ENCODE measurements at regions not wholly inside any gene's neighbourhood (a gene's known extent, or its start where the extent isn't known, plus 50 kb on each side); places are given as distances from the start of the nearest gene placed in this dataset.

DNA sequence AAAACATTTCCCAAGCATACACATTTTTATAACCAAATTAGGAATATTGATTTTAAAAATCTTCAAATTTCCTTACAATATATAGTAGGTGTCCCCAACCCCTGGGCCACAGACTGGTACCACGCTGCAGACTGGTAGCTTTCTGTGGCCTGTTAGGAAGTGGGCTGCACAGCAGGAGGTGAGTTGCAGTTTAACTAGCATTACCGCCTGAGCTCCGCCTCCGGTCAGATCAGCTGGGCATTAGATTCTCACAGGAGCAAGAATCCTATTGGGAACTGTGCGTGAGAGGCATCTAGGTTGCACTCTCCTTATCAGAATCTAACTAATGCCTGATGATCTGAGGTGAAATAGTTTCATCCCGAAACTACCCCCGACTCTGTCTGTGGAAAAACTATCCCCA is 62.1 kb downstream of the ZWINT start:
- Mint-ChIP-seq H3K4me1 (ENCODE audit: low read depth) (no peaks in the 10 kb centered on the region), H3K27me3 (ENCODE audit: low read depth) (no peaks in the 10 kb centered on the region), H3K9me3 (peaks cover 5% of the 10 kb centered on the region), H3K4me3 (no peak overlapping the region), H3K27ac (no peak overlapping the region), H3K36me3 (ENCODE audit: low read depth) (no peaks in the 10 kb centered on the region)
- CTCF ChIA-PET = no interaction called here
- intact Hi-C loops (cut with micrococcal nuclease) = no loop called here
- DNase-seq = no peak

DNA sequence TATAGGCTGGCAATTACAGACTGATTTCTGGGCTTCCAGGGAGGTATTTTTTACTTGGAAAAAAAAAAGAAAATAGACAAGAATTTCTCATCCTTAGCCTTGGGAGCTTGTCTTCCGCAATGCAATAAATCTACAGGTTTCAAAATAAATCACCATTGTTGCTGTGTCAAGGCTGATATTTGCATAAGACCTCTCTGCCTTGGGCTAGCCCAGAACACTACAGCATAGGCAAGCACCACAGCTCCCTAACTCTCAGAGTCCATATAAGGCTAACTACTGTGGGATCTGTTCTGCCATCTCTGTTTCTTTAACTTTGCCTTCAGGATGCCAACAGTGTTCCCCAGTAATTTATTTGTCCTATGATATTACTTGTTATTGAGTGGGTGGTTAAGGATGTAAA is 64.4 kb downstream of the ZWINT start:
- no peak overlapping the region for H3K27ac Mint-ChIP-seq
- intact Hi-C loops (cut with micrococcal nuclease) = no loop called here
- CTCF ChIA-PET = no interaction called here
- H3K4me1 Mint-ChIP-seq (ENCODE audit: low read depth) = no peaks in the 10 kb centered on the region
- H3K27me3 Mint-ChIP-seq (ENCODE audit: low read depth) = no peaks in the 10 kb centered on the region
- H3K9me3 Mint-ChIP-seq = peaks cover 9% of the 10 kb centered on the region
- H3K4me3 Mint-ChIP-seq = no peak overlapping the region
- no peaks in the 10 kb centered on the region for H3K36me3 Mint-ChIP-seq (ENCODE audit: low read depth)
- DNase-seq = no peak

DNA sequence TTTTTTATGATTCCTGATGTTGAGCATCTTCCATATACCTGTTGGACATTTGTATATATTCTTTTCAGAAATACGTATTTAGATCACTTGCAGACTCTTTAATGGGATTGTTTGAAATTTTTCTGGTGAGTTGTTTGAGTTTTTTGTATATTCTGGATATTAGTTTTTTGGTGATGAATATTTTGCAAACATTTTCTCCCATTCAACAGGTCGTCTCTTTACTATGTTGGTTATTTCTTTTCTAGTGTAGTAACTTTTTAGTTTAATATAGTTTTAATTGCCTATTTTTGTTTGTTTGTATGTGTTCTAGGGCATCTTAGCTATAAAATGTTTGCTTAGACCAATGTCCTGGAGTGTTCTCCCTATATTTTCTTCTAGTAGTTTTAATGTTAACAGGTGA is 72.7 kb downstream of the ZWINT start:
- H3K27ac Mint-ChIP-seq = no peak overlapping the region
- intact Hi-C loops (cut with micrococcal nuclease) = no loop called here
- H3K9me3 Mint-ChIP-seq = peaks cover 11% of the 10 kb centered on the region
- no peaks in the 10 kb centered on the region for H3K36me3 Mint-ChIP-seq (ENCODE audit: low read depth)
- DNase-seq = no peak
- H3K4me3 Mint-ChIP-seq = no peak overlapping the region
- H3K27me3 Mint-ChIP-seq (ENCODE audit: low read depth) = no peaks in the 10 kb centered on the region
- CTCF ChIA-PET = no interaction called here
- H3K4me1 Mint-ChIP-seq (ENCODE audit: low read depth) = no peaks in the 10 kb centered on the region

DNA sequence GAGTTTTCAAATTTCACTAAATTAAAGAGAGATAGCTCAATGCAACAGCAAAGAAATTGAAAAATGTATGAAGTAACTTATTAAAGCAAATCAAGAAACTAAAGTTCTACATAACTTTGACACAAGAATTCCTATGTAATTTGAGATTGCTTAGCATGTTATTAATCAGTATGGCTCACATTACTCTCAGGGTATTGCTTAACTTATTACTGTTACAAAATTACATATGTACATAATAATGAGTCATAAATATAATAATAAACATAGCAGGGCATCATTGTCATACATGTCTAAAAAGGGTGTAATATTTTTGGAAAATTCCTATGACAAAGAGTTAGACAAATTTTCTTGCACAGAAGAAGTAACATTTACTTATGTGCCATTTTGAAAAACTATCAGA is 75.0 kb downstream of the ZWINT start:
- CTCF ChIA-PET = interaction anchor here (0.6 kb wide), 1 partner anchor 830 kb away, joined by 3 read pairs; no protein-coding TSS in a partner anchor
- H3K27me3 Mint-ChIP-seq (ENCODE audit: low read depth) = no peaks in the 10 kb centered on the region
- no peak for DNase-seq
- H3K4me3 Mint-ChIP-seq = no peak overlapping the region
- peaks cover 2% of the 10 kb centered on the region for H3K9me3 Mint-ChIP-seq
- H3K27ac Mint-ChIP-seq = no peak overlapping the region
- no peaks in the 10 kb centered on the region for H3K4me1 Mint-ChIP-seq (ENCODE audit: low read depth)
- intact Hi-C loops (cut with micrococcal nuclease) = no loop called here
- no peaks in the 10 kb centered on the region for H3K36me3 Mint-ChIP-seq (ENCODE audit: low read depth)

DNA sequence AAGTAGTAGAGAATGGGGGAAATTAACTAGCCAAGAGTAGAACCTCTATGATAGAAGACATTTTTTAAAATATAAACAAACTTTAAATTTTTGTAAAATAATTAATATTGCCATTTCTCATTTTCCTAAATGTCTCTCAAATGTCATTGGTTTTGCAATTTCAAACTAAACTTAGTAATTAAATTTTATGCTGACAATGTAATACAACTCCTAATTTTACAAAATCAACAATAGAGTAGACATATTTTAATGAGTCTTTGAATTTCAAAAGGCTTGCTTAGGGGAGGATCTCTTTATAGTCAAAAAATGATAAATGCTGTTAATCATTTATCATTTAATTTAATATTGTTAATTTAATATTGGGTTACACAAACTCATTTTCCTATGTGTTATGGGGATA is 81.8 kb downstream of the ZWINT start:
- CTCF ChIA-PET = no interaction called here
- no peaks in the 10 kb centered on the region for H3K27me3 Mint-ChIP-seq (ENCODE audit: low read depth)
- H3K27ac Mint-ChIP-seq = no peak overlapping the region
- H3K4me1 Mint-ChIP-seq (ENCODE audit: low read depth) = no peaks in the 10 kb centered on the region
- peaks cover 2% of the 10 kb centered on the region for H3K9me3 Mint-ChIP-seq
- no peak for DNase-seq
- no peak overlapping the region for H3K4me3 Mint-ChIP-seq
- H3K36me3 Mint-ChIP-seq (ENCODE audit: low read depth) = no peaks in the 10 kb centered on the region
- intact Hi-C loops (cut with micrococcal nuclease) = no loop called here

DNA sequence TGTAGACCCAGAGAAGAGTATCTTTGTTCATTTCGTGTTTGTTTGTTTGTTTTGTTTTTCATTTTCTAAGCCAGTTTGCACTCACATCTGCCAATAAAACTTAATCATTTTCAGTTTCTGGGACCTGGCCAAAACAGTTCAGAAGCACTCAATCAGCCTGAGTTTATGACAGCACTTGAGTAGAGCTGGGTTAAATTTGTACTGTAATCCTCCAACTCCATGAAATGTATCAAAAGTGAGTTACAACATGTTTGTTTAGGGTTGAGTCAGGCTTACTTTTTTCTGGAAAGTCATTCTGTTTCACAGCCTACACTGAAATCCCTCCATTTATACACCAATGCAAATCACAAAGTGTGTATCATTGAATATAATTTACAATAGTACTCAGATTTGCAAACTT is 91.9 kb downstream of the ZWINT start:
- H3K27me3 Mint-ChIP-seq (ENCODE audit: low read depth) = no peaks in the 10 kb centered on the region
- H3K27ac Mint-ChIP-seq = no peak overlapping the region
- H3K36me3 Mint-ChIP-seq (ENCODE audit: low read depth) = no peaks in the 10 kb centered on the region
- CTCF ChIA-PET = no interaction called here
- no peaks in the 10 kb centered on the region for H3K4me1 Mint-ChIP-seq (ENCODE audit: low read depth)
- no peak overlapping the region for H3K4me3 Mint-ChIP-seq
- intact Hi-C loops (cut with micrococcal nuclease) = no loop called here
- no peaks in the 10 kb centered on the region for H3K9me3 Mint-ChIP-seq
- DNase-seq = no peak

DNA sequence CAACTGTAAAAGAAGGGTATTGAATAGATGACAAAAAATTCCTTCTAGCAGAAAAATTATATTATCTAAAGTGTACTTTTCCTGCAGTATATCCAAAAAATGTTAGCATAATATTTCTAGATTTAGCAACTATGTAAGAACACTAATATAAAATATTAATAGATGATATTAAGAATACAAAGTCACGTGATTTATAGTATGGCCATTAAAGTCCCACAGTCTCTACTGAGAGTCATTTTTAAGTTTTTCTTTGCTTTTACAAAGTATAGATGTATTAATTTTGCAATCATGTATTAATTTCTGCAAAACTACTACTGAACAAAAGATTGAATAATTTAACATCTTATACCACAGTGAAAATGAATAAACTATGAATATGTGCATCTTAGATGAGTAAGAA is 94.9 kb downstream of the ZWINT start:
- intact Hi-C loops (cut with micrococcal nuclease) = no loop called here
- Mint-ChIP-seq H3K27me3 (ENCODE audit: low read depth) (no peaks in the 10 kb centered on the region), H3K27ac (no peak overlapping the region), H3K9me3 (no peaks in the 10 kb centered on the region), H3K4me3 (no peak overlapping the region), H3K4me1 (ENCODE audit: low read depth) (no peaks in the 10 kb centered on the region), H3K36me3 (ENCODE audit: low read depth) (no peaks in the 10 kb centered on the region)
- DNase-seq = no peak
- CTCF ChIA-PET = no interaction called here

DNA sequence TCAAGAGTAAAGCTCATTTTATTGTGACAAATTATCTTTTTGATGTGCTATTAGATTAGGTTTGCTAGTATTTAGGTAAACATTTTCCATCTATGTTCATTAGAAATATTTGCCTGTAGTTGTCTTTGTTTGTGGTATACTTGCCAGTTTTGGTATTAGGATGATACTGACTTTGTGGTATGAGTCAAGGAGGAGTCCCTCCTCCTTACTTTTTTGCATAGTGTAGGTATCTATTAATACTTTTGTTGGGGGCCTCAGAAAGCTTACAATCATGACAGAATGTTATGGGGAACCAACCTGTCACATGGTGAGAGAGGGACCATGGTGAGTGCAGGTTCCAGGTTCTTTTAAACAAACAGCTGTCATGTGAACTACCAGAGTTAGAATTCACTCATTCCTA is 102.1 kb downstream of the ZWINT start:
- Mint-ChIP-seq H3K4me3 (no peak overlapping the region), H3K9me3 (peaks cover 1% of the 10 kb centered on the region), H3K27me3 (ENCODE audit: low read depth) (no peaks in the 10 kb centered on the region), H3K4me1 (ENCODE audit: low read depth) (no peaks in the 10 kb centered on the region), H3K36me3 (ENCODE audit: low read depth) (no peaks in the 10 kb centered on the region), H3K27ac (no peak overlapping the region)
- CTCF ChIA-PET = no interaction called here
- DNase-seq = no peak
- intact Hi-C loops (cut with micrococcal nuclease) = no loop called here

DNA sequence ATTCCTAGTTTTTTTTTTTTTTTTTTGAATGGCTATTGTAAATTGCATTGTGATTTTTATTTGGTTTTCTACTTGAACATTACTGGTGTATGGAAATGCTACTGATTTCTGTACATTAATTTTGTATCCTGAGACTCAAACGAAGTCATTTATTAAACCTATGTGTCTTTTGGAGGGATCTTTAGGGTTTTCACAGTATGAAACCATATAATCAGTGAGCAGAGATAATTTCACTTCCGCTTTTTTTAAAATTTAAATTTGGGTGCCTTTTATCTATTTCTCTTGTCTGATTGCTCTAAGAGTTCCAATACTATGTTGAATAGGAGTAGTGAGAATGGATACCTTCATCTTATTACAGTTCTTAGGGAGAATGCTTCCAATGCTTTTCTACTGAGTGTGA is 102.7 kb downstream of the ZWINT start:
- DNase-seq = no peak
- H3K4me3 Mint-ChIP-seq = no peak overlapping the region
- peaks cover 4% of the 10 kb centered on the region for H3K9me3 Mint-ChIP-seq
- no peaks in the 10 kb centered on the region for H3K36me3 Mint-ChIP-seq (ENCODE audit: low read depth)
- H3K27ac Mint-ChIP-seq = no peak overlapping the region
- CTCF ChIA-PET = no interaction called here
- no peaks in the 10 kb centered on the region for H3K27me3 Mint-ChIP-seq (ENCODE audit: low read depth)
- intact Hi-C loops (cut with micrococcal nuclease) = no loop called here
- no peaks in the 10 kb centered on the region for H3K4me1 Mint-ChIP-seq (ENCODE audit: low read depth)

DNA sequence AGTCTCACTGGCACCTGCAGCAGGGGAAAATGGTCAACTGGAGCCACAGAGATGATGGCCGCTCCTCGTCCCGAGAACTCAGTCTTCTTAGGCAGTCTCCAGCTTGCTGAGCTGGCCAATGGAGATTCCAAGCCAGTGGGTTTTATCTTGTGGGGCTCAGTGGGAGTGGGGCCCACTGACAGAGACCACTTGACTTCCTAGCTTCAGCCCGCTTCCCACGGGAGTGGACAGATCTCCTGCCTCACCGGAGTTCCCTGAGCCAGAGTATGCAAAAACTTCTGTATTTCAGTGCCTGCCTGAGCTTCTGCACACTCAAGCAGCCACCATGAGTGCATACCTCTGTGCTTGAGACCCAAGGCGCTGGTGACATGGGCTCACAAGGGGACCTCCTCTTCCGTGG is 105.8 kb downstream of the ZWINT start:
- CTCF ChIA-PET = no interaction called here
- no peak for DNase-seq
- intact Hi-C loops (cut with micrococcal nuclease) = no loop called here
- Mint-ChIP-seq H3K4me1 (ENCODE audit: low read depth) (no peaks in the 10 kb centered on the region), H3K36me3 (ENCODE audit: low read depth) (no peaks in the 10 kb centered on the region), H3K27me3 (ENCODE audit: low read depth) (no peaks in the 10 kb centered on the region), H3K9me3 (peaks cover 6% of the 10 kb centered on the region), H3K4me3 (no peak overlapping the region), H3K27ac (no peak overlapping the region)

DNA sequence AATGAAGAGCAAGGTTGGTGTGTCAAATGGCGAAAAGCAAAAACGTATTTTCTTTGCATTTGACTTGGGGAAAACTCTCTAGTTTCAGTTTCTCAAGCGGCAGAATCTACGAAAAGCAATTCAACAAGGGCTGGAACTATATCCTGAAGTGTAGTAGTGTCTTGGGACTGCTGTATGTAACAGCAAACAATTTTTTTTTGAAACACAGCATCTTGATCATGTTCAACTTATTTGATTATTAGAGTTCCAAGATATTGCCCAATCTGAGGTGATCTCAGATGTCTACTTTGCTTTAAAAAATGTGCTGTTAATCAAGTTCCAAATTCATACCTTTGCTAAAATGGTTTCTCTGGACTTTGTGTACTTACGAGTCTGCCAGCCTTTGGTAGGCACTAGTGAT is 120.6 kb downstream of the ZWINT start:
- H3K27me3 Mint-ChIP-seq (ENCODE audit: low read depth) = no peaks in the 10 kb centered on the region
- no peaks in the 10 kb centered on the region for H3K36me3 Mint-ChIP-seq (ENCODE audit: low read depth)
- H3K4me1 Mint-ChIP-seq (ENCODE audit: low read depth) = no peaks in the 10 kb centered on the region
- intact Hi-C loops (cut with micrococcal nuclease) = no loop called here
- H3K9me3 Mint-ChIP-seq = no peaks in the 10 kb centered on the region
- CTCF ChIA-PET = no interaction called here
- no peak for DNase-seq
- H3K4me3 Mint-ChIP-seq = no peak overlapping the region
- no peak overlapping the region for H3K27ac Mint-ChIP-seq

DNA sequence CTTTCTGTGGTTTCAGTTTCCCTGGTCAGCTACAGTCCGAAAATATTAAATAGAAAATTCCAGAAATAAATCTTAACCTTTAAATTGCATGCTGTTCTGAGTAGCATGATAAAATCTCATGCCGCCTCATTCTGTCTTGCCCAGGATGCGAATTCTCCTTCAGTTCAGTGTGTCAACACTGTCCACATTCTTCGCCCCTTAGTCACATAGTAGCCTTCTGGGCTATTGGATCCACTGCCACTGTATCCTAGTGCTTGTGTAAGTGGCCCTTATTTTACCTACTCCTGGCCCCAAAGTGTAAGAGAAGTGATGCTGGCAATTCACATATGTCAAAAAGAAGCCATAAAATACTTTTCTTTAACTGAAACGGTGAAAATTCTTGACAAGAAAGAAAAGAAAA is 129.6 kb downstream of the ZWINT start:
- Mint-ChIP-seq H3K4me3 (no peak overlapping the region), H3K27me3 (ENCODE audit: low read depth) (no peaks in the 10 kb centered on the region), H3K27ac (no peak overlapping the region), H3K36me3 (ENCODE audit: low read depth) (no peaks in the 10 kb centered on the region), H3K4me1 (ENCODE audit: low read depth) (no peaks in the 10 kb centered on the region), H3K9me3 (peaks cover 2% of the 10 kb centered on the region)
- intact Hi-C loops (cut with micrococcal nuclease) = no loop called here
- CTCF ChIA-PET = no interaction called here
- no peak for DNase-seq

DNA sequence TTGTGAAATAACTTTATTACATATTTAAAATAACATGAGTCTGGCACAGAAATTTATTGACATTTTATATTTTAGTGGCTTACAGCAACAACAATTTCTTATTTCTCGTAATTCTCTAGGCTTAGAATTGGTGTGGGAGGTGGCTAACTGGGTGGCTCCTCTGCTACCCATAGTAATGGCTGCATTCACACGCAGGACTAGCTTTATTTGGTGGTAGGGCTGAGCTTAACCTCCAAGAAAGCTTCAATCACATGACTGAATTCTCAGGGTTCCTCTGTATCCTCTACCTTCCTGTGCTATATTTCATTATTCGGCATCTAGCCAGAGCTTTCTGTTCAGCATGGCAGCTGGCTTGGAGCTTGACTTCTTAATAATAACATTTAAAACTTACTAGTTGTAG is 138.8 kb downstream of the ZWINT start:
- intact Hi-C loops (cut with micrococcal nuclease) = no loop called here
- Mint-ChIP-seq H3K4me3 (no peak overlapping the region), H3K36me3 (ENCODE audit: low read depth) (no peaks in the 10 kb centered on the region), H3K27me3 (ENCODE audit: low read depth) (no peaks in the 10 kb centered on the region), H3K27ac (no peak overlapping the region), H3K9me3 (no peaks in the 10 kb centered on the region), H3K4me1 (ENCODE audit: low read depth) (no peaks in the 10 kb centered on the region)
- CTCF ChIA-PET = no interaction called here
- no peak for DNase-seq

DNA sequence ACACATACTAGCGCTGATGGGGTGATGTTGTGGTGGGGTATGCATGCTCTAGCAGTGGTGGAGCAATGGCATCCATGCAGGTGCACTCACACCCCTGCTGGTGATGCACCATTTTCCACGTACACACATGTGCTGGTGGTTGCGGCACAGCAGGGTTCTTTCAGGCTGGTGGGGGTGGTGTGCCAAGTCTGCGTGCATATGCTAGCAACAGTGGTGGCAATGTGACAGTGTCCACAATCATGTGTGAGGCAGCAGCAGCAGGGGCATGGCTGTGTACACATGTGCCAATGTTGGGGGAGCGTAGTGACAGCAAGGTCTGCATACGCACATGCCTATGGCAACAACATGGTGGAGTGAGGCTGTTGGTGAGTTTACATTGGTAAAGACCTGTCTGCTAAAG is 148.1 kb downstream of the ZWINT start:
- no peaks in the 10 kb centered on the region for H3K36me3 Mint-ChIP-seq (ENCODE audit: low read depth)
- DNase-seq = no peak
- CTCF ChIA-PET = no interaction called here
- H3K4me1 Mint-ChIP-seq (ENCODE audit: low read depth) = no peaks in the 10 kb centered on the region
- H3K27me3 Mint-ChIP-seq (ENCODE audit: low read depth) = no peaks in the 10 kb centered on the region
- peaks cover 19% of the 10 kb centered on the region for H3K9me3 Mint-ChIP-seq
- intact Hi-C loops (cut with micrococcal nuclease) = no loop called here
- H3K27ac Mint-ChIP-seq = no peak overlapping the region
- H3K4me3 Mint-ChIP-seq = no peak overlapping the region

Measured in activated naive CD4-positive, alpha-beta T cell treated with anti-CD3 and anti-CD28 coated beads for 36 hours (primary cell).